PC-3 (cell line): ENCODE measurements at regions not wholly inside any gene's neighbourhood (a gene's known extent, or its start where the extent isn't known, plus 50 kb on each side); places are given as distances from the start of the nearest gene placed in this dataset.

ENCODE experiments used
- CTCF ChIP-seq: fragments of 300-600 bp; sonication (generic); conservative IDR thresholded peaks from 2 replicates; pipeline ENCODE4 v1.5.1; 2017; ENCODE audit warnings: antibody characterized with exemption, low read depth, mild to moderate bottlenecking, low read length
- EZH2 ChIP-seq: fragments of 300-600 bp; sonication (generic); IDR thresholded peaks from one replicate; pipeline ENCODE4 v1.6.1; 2017; ENCODE audit warnings: antibody characterized with exemption, mild to moderate bottlenecking, low read length; ENCODE audit not compliant: unreplicated experiment
- EZH2phosphoT487 ChIP-seq: fragments of 300-600 bp; sonication (generic); IDR thresholded peaks from 2 replicates; pipeline ENCODE4 v1.6.1; 2018; ENCODE audit warnings: mild to moderate bottlenecking, antibody characterized with exemption, low read length, borderline replicate concordance

- TF ChIP-seq EZH2 = no peak
- no peak for TF ChIP-seq CTCF
- no peak for TF ChIP-seq EZH2phosphoT487
Observed at GRCh38 chr6:81194374-81194773, 558.1 kb downstream of the TENT5A start.
